HG03159 (cell line): ENCODE measurements at regions not wholly inside any gene's neighbourhood (a gene's known extent, or its start where the extent isn't known, plus 50 kb on each side); places are given as distances from the start of the nearest gene placed in this dataset.
"Not testable (repeated sequence)": the region's sequence is repeated elsewhere in the genome, so short reads cannot be mapped to it uniquely, and the experiment has no call there.

Experiments
- ATAC-seq: cut with Tn5 transposase; IDR thresholded peaks from one replicate; pipeline ENCODE4 v1.9.1; 2021; ENCODE audit warnings: mild to moderate bottlenecking, moderate library complexity; ENCODE audit not compliant: unreplicated experiment

GRCh38 chr5:103808464-103809106 is 246.0 kb upstream of the NUDT12 start:
- peak; percentile 92 for ATAC-seq

- ATAC-seq: no peak
Observed at GRCh38 chr5:103804711-103805110, 242.1 kb upstream of the NUDT12 start.

- ATAC-seq: no peak
Observed at GRCh38 chr5:103801681-103802080, 239.1 kb upstream of the NUDT12 start.

- ATAC-seq: no peak
Observed at GRCh38 chr5:103800741-103801495, 238.3 kb upstream of the NUDT12 start.

GRCh38 chr5:103793595-103794182 is 231.1 kb upstream of the NUDT12 start:
- ATAC-seq: no peak

- ATAC-seq: no peak
Observed at GRCh38 chr5:103785569-103785968, 223.0 kb upstream of the NUDT12 start.

- ATAC-seq: no peak
Observed at GRCh38 chr5:103783669-103784068, 221.1 kb upstream of the NUDT12 start.

GRCh38 chr5:103780794-103781193 is 218.2 kb upstream of the NUDT12 start:
- no peak for ATAC-seq

- no peak for ATAC-seq
Observed at GRCh38 chr5:103774721-103775120, 212.1 kb upstream of the NUDT12 start.

- no peak for ATAC-seq
Observed at GRCh38 chr5:103772248-103772647, 209.7 kb upstream of the NUDT12 start.

GRCh38 chr5:103764403-103764802 is 201.8 kb upstream of the NUDT12 start:
- ATAC-seq: no peak

- ATAC-seq: no peak
Observed at GRCh38 chr5:103758996-103759395, 196.4 kb upstream of the NUDT12 start.

- ATAC-seq: no peak
Observed at GRCh38 chr5:103755974-103756373, 193.4 kb upstream of the NUDT12 start.

- no peak for ATAC-seq
Observed at GRCh38 chr5:103745353-103746065, 182.9 kb upstream of the NUDT12 start.

- ATAC-seq: no peak
Observed at GRCh38 chr5:103744159-103744558, 181.6 kb upstream of the NUDT12 start.

- ATAC-seq: no peak
Observed at GRCh38 chr5:103743421-103743820, 180.8 kb upstream of the NUDT12 start.

- ATAC-seq: no peak
Observed at GRCh38 chr5:103741984-103742383, 179.4 kb upstream of the NUDT12 start.

GRCh38 chr5:103736343-103736742 is 173.8 kb upstream of the NUDT12 start:
- ATAC-seq: not testable (repeated sequence)

GRCh38 chr5:103724271-103724670 is 161.7 kb upstream of the NUDT12 start:
- ATAC-seq: no peak

GRCh38 chr5:103721183-103721582 is 158.6 kb upstream of the NUDT12 start:
- ATAC-seq: no peak

GRCh38 chr5:103718108-103718507 is 155.5 kb upstream of the NUDT12 start:
- no peak for ATAC-seq

- ATAC-seq: no peak
Observed at GRCh38 chr5:103708601-103709000, 146.0 kb upstream of the NUDT12 start.
